GM12801 (cell line): ENCODE measurements at regions not wholly inside any gene's neighbourhood (a gene's known extent, or its start where the extent isn't known, plus 50 kb on each side); places are given as distances from the start of the nearest gene placed in this dataset.

Experiments used
- TF ChIP-seq, protein P1 (sequence below): IDR thresholded peaks from one replicate; pipeline ENCODE4 v1.5.1; 2011; ENCODE audit warnings: control low read depth; ENCODE audit not compliant: insufficient read length; ENCODE audit errors: extremely low read depth

DNA sequence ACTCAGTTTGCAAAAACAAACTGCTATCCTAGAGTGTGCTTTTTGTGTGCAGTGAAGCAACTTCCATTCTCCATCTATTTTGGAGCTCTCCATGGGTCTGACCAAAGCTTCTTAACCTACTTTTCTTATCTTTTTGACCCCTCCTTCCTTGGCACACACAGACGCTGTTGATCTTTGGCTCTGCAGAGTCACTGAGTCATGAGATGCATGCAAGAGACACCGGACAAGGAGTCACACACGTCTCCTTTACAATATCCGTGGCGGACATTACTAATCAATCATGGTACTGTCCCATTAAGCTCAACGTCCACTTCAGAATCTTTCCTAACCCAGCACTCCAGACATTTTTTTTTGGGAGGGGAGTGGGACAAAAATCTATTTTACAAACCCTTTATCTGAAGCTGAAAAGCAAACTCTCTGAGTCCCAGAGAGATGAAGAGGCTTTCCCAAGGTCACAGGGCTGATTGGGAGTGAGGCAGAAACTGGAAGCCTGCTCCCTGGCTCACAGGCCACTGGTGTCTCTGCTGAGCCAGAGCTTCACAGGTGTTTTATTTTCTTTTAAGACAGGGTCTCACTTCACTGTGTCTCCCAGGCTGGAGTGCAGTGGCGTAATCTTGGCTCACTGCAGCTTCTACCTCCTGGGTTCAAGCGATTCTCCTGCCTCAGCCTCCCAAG, 165.8 kb upstream of the SYT13 start:
- TF ChIP-seq, protein P1, sequence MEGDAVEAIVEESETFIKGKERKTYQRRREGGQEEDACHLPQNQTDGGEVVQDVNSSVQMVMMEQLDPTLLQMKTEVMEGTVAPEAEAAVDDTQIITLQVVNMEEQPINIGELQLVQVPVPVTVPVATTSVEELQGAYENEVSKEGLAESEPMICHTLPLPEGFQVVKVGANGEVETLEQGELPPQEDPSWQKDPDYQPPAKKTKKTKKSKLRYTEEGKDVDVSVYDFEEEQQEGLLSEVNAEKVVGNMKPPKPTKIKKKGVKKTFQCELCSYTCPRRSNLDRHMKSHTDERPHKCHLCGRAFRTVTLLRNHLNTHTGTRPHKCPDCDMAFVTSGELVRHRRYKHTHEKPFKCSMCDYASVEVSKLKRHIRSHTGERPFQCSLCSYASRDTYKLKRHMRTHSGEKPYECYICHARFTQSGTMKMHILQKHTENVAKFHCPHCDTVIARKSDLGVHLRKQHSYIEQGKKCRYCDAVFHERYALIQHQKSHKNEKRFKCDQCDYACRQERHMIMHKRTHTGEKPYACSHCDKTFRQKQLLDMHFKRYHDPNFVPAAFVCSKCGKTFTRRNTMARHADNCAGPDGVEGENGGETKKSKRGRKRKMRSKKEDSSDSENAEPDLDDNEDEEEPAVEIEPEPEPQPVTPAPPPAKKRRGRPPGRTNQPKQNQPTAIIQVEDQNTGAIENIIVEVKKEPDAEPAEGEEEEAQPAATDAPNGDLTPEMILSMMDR: no peak

- TF ChIP-seq, protein P1: no peak
These were observed 164.0 kb upstream of the SYT13 start for GRCh38 chr11:45450189-45450588.

DNA sequence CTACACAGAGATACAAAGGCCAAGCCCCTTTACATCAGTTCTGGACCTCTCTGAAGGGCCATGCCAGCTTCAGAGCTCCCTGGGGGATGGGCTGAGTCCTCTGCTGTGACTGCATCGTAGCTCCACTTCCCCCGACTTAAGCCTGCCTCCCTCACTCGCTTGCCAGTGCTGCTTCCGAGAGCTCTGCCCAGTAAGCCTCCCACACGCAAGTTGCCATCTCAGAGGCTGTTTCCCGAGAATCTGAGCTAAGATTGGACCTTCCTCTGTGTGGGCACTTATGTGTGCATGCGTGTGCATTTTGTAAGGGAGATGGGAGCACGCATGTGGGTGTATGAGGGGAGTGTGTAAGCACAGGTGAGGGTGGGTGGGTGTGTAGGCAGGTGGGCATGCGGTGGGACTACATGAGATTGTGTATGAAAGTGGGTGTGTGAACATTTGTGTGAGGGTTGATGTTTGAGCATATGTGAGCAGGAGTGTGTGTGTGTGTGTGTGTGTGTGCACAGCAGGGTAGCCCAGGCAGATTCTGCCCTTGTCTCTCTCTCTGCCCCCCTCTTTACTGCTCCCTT, 163.0 kb upstream of the SYT13 start:
- TF ChIP-seq, protein P1: no peak

GRCh38 chr11:45448561-45448960, 162.4 kb upstream of the SYT13 start:
- TF ChIP-seq, protein P1: no peak

- TF ChIP-seq, protein P1: no peak
These were observed 160.9 kb upstream of the SYT13 start for GRCh38 chr11:45446998-45447397.

GRCh38 chr11:45446434-45446833, 160.3 kb upstream of the SYT13 start:
- TF ChIP-seq, protein P1: no peak

GRCh38 chr11:45444796-45445195, 158.7 kb upstream of the SYT13 start:
- TF ChIP-seq, protein P1: no peak
